ENCODE measurements at regions not wholly inside any gene's neighbourhood (a gene's known extent, or its start where the extent isn't known, plus 50 kb on each side); places are given as distances from the start of the nearest gene placed in this dataset.

GRCh38 chr7:84256571-84256971 is 62.0 kb upstream of the SEMA3A start:
- TF ChIP-seq CTCF (conservative IDR thresholded peaks at IDR 0.05; ENCODE audit: low read depth in 2 of 2) (no peak), POLR2AphosphoS5 (IDR thresholded peaks at IDR 0.05; ENCODE audit: low read depth) (no peak), EZH2 (IDR thresholded peaks at IDR 0.05; ENCODE audit: low read depth, unreplicated experiment) (no peak), EZH2phosphoT487 (IDR thresholded peaks at IDR 0.05; ENCODE audit: unreplicated experiment) (no peak), ETS1 (IDR thresholded peaks at IDR 0.05) (no peak)
- TF ChIP-seq, protein P1, sequence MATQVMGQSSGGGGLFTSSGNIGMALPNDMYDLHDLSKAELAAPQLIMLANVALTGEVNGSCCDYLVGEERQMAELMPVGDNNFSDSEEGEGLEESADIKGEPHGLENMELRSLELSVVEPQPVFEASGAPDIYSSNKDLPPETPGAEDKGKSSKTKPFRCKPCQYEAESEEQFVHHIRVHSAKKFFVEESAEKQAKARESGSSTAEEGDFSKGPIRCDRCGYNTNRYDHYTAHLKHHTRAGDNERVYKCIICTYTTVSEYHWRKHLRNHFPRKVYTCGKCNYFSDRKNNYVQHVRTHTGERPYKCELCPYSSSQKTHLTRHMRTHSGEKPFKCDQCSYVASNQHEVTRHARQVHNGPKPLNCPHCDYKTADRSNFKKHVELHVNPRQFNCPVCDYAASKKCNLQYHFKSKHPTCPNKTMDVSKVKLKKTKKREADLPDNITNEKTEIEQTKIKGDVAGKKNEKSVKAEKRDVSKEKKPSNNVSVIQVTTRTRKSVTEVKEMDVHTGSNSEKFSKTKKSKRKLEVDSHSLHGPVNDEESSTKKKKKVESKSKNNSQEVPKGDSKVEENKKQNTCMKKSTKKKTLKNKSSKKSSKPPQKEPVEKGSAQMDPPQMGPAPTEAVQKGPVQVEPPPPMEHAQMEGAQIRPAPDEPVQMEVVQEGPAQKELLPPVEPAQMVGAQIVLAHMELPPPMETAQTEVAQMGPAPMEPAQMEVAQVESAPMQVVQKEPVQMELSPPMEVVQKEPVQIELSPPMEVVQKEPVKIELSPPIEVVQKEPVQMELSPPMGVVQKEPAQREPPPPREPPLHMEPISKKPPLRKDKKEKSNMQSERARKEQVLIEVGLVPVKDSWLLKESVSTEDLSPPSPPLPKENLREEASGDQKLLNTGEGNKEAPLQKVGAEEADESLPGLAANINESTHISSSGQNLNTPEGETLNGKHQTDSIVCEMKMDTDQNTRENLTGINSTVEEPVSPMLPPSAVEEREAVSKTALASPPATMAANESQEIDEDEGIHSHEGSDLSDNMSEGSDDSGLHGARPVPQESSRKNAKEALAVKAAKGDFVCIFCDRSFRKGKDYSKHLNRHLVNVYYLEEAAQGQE (IDR thresholded peaks at IDR 0.05; ENCODE audit: unreplicated experiment), result no peak

All from GM23338 (cell line).